ENCODE measurements at regions not wholly inside any gene's neighbourhood (a gene's known extent, or its start where the extent isn't known, plus 50 kb on each side); places are given as distances from the start of the nearest gene placed in this dataset. TPM values are rescaled to one million over a fixed set of nuclear protein-coding genes. Genes with fewer than 3 reads are reported as not detected.

DNA sequence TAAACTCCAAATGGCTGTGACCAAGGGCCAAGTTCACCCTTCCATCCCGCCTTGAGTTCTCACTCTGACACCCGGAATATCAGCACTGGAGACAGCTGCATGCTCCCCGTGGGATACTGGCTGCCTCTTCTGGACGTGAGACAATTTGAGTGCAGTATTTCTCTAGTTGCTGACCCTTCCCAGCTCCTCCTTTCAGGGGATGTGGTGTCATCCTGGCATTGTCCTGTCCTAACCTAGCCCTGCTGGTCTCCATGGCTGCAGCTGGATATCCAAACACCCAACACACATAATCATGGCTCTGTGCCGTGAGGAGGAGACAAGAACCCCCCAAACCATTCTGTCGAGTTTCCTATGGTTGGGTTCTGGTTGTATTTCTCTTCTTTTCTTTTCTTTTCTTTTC lies 82.6 kb downstream of the PAX1 start:
- intact Hi-C loops (cut with DNase I), result no loop called here
- H3K27ac ChIP-seq, result no peak overlapping the region
- no peak overlapping the region for H3K4me3 ChIP-seq
- ATAC-seq (no peak), DNase-seq (no peak)
- H3K36me3 ChIP-seq (replicated peaks in 1 of 2; ENCODE audit: insufficient read depth in 1 of 2, low read depth in 2 of 2), result no peaks in the 10 kb centered on the region
- 47 to 70% methylated on average over 6 of the region's 6 CpGs for WGBS, 2 donors
- TF ChIP-seq, protein P1, sequence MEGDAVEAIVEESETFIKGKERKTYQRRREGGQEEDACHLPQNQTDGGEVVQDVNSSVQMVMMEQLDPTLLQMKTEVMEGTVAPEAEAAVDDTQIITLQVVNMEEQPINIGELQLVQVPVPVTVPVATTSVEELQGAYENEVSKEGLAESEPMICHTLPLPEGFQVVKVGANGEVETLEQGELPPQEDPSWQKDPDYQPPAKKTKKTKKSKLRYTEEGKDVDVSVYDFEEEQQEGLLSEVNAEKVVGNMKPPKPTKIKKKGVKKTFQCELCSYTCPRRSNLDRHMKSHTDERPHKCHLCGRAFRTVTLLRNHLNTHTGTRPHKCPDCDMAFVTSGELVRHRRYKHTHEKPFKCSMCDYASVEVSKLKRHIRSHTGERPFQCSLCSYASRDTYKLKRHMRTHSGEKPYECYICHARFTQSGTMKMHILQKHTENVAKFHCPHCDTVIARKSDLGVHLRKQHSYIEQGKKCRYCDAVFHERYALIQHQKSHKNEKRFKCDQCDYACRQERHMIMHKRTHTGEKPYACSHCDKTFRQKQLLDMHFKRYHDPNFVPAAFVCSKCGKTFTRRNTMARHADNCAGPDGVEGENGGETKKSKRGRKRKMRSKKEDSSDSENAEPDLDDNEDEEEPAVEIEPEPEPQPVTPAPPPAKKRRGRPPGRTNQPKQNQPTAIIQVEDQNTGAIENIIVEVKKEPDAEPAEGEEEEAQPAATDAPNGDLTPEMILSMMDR (IDR thresholded peaks at IDR 0.05), result no peak
- no peak for TF ChIP-seq POLR2A (IDR thresholded peaks at IDR 0.05)
- no peaks in the 10 kb centered on the region for H3K4me1 ChIP-seq
- H3K9me3 ChIP-seq, result no peaks in the 10 kb centered on the region
- H3K27me3 ChIP-seq, result peaks cover 0 to 3% of the 10 kb centered on the region in 2 donors

DNA sequence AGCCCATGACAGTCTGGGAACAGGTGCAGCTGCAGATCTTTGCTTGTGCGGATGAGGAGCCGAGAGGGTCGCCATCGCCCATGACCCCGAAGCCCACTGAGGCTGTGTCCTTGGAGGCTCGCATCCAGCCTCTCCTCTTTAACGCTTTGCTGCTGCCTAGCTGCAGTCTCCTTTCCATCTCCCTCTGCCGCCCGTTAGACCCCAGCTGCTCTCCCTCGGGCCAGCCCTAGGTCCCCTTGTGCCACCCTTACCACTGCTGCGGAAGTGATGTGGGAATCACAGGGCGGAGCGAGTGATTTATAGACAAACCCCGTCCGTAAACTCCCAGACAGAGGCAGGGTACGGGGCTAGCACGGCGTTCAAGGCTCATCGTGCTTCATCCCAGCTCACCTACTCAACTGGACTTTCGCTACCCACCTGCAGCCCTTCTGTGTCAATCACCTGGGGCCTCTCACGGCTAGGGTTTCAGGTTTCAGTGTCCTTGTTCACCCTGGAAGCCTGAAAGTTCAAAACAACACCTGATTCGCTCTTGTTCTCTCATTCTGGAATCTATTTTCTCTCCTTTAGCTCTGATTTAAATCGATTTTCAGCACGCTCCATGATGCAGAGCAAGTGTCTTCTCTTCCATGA lies 76.1 kb downstream of the PAX1 start:
- WGBS, 2 donors, result 56 to 59% methylated on average over 24 of the region's 24 CpGs
- Histone ChIP-seq H3K4me3 (no peak overlapping the region), H3K36me3 (replicated peaks in 1 of 2; ENCODE audit: insufficient read depth in 1 of 2, low read depth in 2 of 2) (no peaks in the 10 kb centered on the region), H3K27me3 (peaks cover 0 to 3% of the 10 kb centered on the region in 2 donors), H3K4me1 (no peaks in the 10 kb centered on the region), H3K9me3 (peaks cover 0 to 4% (median 0%) of the 10 kb centered on the region in 3 donors), H3K27ac (no peak overlapping the region)
- DNase-seq (no peak), ATAC-seq (no peak)
- TF ChIP-seq, protein P1 (IDR thresholded peaks at IDR 0.05), result no peak
- TF ChIP-seq POLR2A (IDR thresholded peaks at IDR 0.05), result no peak
- intact Hi-C loops (cut with DNase I), result no loop called here

DNA sequence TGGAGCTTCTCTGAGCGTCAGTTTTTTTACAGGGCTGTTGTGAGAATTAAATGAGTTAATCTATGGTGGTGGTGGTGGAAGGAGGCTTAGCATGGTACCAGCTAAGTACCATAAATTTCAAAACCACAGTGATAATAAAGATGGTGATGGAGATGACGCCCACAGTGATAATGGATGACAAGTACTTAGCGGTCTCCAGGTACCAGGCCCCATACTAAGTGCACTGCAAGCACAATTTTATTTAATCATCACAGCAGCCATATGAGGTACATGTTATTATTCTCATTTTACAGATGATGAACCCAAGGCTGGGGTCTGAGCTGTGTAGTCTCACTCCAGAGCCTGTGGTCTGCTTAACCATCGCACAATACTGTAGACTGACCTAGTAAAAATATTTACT lies 75.1 kb downstream of the PAX1 start:
- intact Hi-C loops (cut with DNase I), result no loop called here
- TF ChIP-seq, protein P1 (IDR thresholded peaks at IDR 0.05), result no peak
- TF ChIP-seq POLR2A (IDR thresholded peaks at IDR 0.05), result no peak
- no peak for ATAC-seq
- H3K36me3 ChIP-seq (replicated peaks in 1 of 2; ENCODE audit: insufficient read depth in 1 of 2, low read depth in 2 of 2), result no peaks in the 10 kb centered on the region
- H3K27ac ChIP-seq, result no peak overlapping the region
- peak in 1 of 4 donors; percentile 10 for DNase-seq
- H3K4me1 ChIP-seq, result no peaks in the 10 kb centered on the region
- peaks cover 0 to 3% of the 10 kb centered on the region in 2 donors for H3K27me3 ChIP-seq
- peaks cover 0 to 4% (median 0%) of the 10 kb centered on the region in 3 donors for H3K9me3 ChIP-seq
- WGBS, 2 donors, result 46 to 51% methylated on average over 4 of the region's 4 CpGs
- no peak overlapping the region for H3K4me3 ChIP-seq

Small RNA genes in the stretch of these regions (small RNA-seq; reads per million reads assigned to genes)
- not detected for gene AL121912.1

Data from body of pancreas (tissue), 4 donors.